ENCODE measurements at regions not wholly inside any gene's neighbourhood (a gene's known extent, or its start where the extent isn't known, plus 50 kb on each side); places are given as distances from the start of the nearest gene placed in this dataset.
"Not testable (repeated sequence)": the region's sequence is repeated elsewhere in the genome, so short reads cannot be mapped to it uniquely, and the experiment has no call there.

GRCh38 chr18:10148189-10148929, 234.5 kb downstream of the VAPA start:
- H3K36me3 ChIP-seq (ENCODE audit: insufficient read depth, low read length), result no peaks in the 10 kb centered on the region
- H3K9me3 ChIP-seq (ENCODE audit: insufficient read depth, low read depth, low read length), result no peaks in the 10 kb centered on the region
- H3K27me3 ChIP-seq (ENCODE audit: insufficient read depth, low read length, poor library complexity, severe bottlenecking), result no peaks in the 10 kb centered on the region
- no peaks in the 10 kb centered on the region for H3K79me2 ChIP-seq (ENCODE audit: insufficient read depth, low read length)
- H3K4me3 ChIP-seq (ENCODE audit: low read length, poor library complexity, severe bottlenecking), result no peak overlapping the region
- H3K4me1 ChIP-seq (ENCODE audit: insufficient read depth, low read length, poor library complexity, severe bottlenecking), result no peaks in the 10 kb centered on the region
- TF ChIP-seq CTCF (conservative IDR thresholded peaks at IDR 0.05; ENCODE audit: low read length) (no peak), EZH2phosphoT487 (IDR thresholded peaks at IDR 0.05; ENCODE audit: borderline replicate concordance) (no peak)
- no peak overlapping the region for H2AFZ ChIP-seq (ENCODE audit: low read length)
- H4K20me1 ChIP-seq (ENCODE audit: insufficient read depth, low read length, poor library complexity, severe bottlenecking), result no peaks in the 10 kb centered on the region
- no peak overlapping the region for H3K4me2 ChIP-seq (ENCODE audit: low read depth, low read length, poor library complexity, severe bottlenecking)
- H3K9me2 ChIP-seq (replicated peaks; ENCODE audit: low read depth, low read length), result no peaks in the 10 kb centered on the region
- no peak overlapping the region for H3K9ac ChIP-seq (ENCODE audit: low read depth, low read length, poor library complexity, severe bottlenecking)
- no peaks in the 10 kb centered on the region for H3F3A ChIP-seq (ENCODE audit: low read depth)

GRCh38 chr18:10149768-10150556, 236.1 kb downstream of the VAPA start:
- TF ChIP-seq EZH2phosphoT487 (IDR thresholded peaks at IDR 0.05; ENCODE audit: borderline replicate concordance), result no peak
- H3K9me2 ChIP-seq (replicated peaks; ENCODE audit: low read depth, low read length), result no peaks in the 10 kb centered on the region
- H3K9ac ChIP-seq (ENCODE audit: low read depth, low read length, poor library complexity, severe bottlenecking), result no peak overlapping the region
- no peaks in the 10 kb centered on the region for H3F3A ChIP-seq (ENCODE audit: low read depth)
- no peak overlapping the region for H2AFZ ChIP-seq (ENCODE audit: low read length)
- no peak overlapping the region for H3K4me2 ChIP-seq (ENCODE audit: low read depth, low read length, poor library complexity, severe bottlenecking)
- H3K79me2 ChIP-seq (ENCODE audit: insufficient read depth, low read length), result no peaks in the 10 kb centered on the region
- no peaks in the 10 kb centered on the region for H3K4me1 ChIP-seq (ENCODE audit: insufficient read depth, low read length, poor library complexity, severe bottlenecking)
- no peaks in the 10 kb centered on the region for H3K9me3 ChIP-seq (ENCODE audit: insufficient read depth, low read depth, low read length)
- H4K20me1 ChIP-seq (ENCODE audit: insufficient read depth, low read length, poor library complexity, severe bottlenecking), result no peaks in the 10 kb centered on the region
- no peak overlapping the region for H3K4me3 ChIP-seq (ENCODE audit: low read length, poor library complexity, severe bottlenecking)
- H3K36me3 ChIP-seq (ENCODE audit: insufficient read depth, low read length), result no peaks in the 10 kb centered on the region
- no peaks in the 10 kb centered on the region for H3K27me3 ChIP-seq (ENCODE audit: insufficient read depth, low read length, poor library complexity, severe bottlenecking)

GRCh38 chr18:10150576-10150975, 236.8 kb downstream of the VAPA start:
- H3F3A ChIP-seq (ENCODE audit: low read depth); H3K4me1 ChIP-seq (ENCODE audit: insufficient read depth, low read length, poor library complexity, severe bottlenecking); H3K4me3 ChIP-seq (ENCODE audit: low read length, poor library complexity, severe bottlenecking); H3K27me3 ChIP-seq (ENCODE audit: insufficient read depth, low read length, poor library complexity, severe bottlenecking); H3K79me2 ChIP-seq (ENCODE audit: insufficient read depth, low read length); H4K20me1 ChIP-seq (ENCODE audit: insufficient read depth, low read length, poor library complexity, severe bottlenecking); H3K9me3 ChIP-seq (ENCODE audit: insufficient read depth, low read depth, low read length); H3K9me2 ChIP-seq (replicated peaks; ENCODE audit: low read depth, low read length); H3K9ac ChIP-seq (ENCODE audit: low read depth, low read length, poor library complexity, severe bottlenecking); H3K36me3 ChIP-seq (ENCODE audit: insufficient read depth, low read length); H3K4me2 ChIP-seq (ENCODE audit: low read depth, low read length, poor library complexity, severe bottlenecking); H2AFZ ChIP-seq (ENCODE audit: low read length): not testable (repeated sequence)

- H3K4me2 ChIP-seq (ENCODE audit: low read depth, low read length, poor library complexity, severe bottlenecking), result no peak overlapping the region
- H3K36me3 ChIP-seq (ENCODE audit: insufficient read depth, low read length), result no peaks in the 10 kb centered on the region
- no peak overlapping the region for H2AFZ ChIP-seq (ENCODE audit: low read length)
- no peaks in the 10 kb centered on the region for H3K4me1 ChIP-seq (ENCODE audit: insufficient read depth, low read length, poor library complexity, severe bottlenecking)
- no peaks in the 10 kb centered on the region for H4K20me1 ChIP-seq (ENCODE audit: insufficient read depth, low read length, poor library complexity, severe bottlenecking)
- H3K9me3 ChIP-seq (ENCODE audit: insufficient read depth, low read depth, low read length), result no peaks in the 10 kb centered on the region
- no peaks in the 10 kb centered on the region for H3K79me2 ChIP-seq (ENCODE audit: insufficient read depth, low read length)
- no peak overlapping the region for H3K9ac ChIP-seq (ENCODE audit: low read depth, low read length, poor library complexity, severe bottlenecking)
- no peaks in the 10 kb centered on the region for H3K27me3 ChIP-seq (ENCODE audit: insufficient read depth, low read length, poor library complexity, severe bottlenecking)
- TF ChIP-seq EZH2phosphoT487 (IDR thresholded peaks at IDR 0.05; ENCODE audit: borderline replicate concordance) (no peak), CTCF (conservative IDR thresholded peaks at IDR 0.05; ENCODE audit: low read length) (no peak)
- H3F3A ChIP-seq (ENCODE audit: low read depth), result no peaks in the 10 kb centered on the region
- no peaks in the 10 kb centered on the region for H3K9me2 ChIP-seq (replicated peaks; ENCODE audit: low read depth, low read length)
- no peak overlapping the region for H3K4me3 ChIP-seq (ENCODE audit: low read length, poor library complexity, severe bottlenecking)
Observed at GRCh38 chr18:10152475-10152874, 238.7 kb downstream of the VAPA start.
